DOHH2 (cell line): ENCODE measurements at regions not wholly inside any gene's neighbourhood (a gene's known extent, or its start where the extent isn't known, plus 50 kb on each side); places are given as distances from the start of the nearest gene placed in this dataset.

Experiments used
- H3F3A ChIP-seq: fragments of 200-600 bp; sonication (generic), shearing (Covaris generic); 2 replicates; pipeline ENCODE4 v1.6.0; 2016; ENCODE audit warnings: antibody characterized with exemption, mild to moderate bottlenecking; ENCODE audit not compliant: control insufficient read depth, insufficient read depth
- H3K27ac ChIP-seq: fragments of 200-600 bp; sonication (generic); 2 replicates; pipeline ENCODE4 v1.5.1; 2014; ENCODE audit warnings: low read depth, mild to moderate bottlenecking, low read length, moderate library complexity
- H3K27me3 ChIP-seq: fragments of 200-600 bp; sonication (generic); 2 replicates; pipeline ENCODE4 v1.6.1; 2014; ENCODE audit warnings: mild to moderate bottlenecking, low read length, mixed read lengths; ENCODE audit not compliant: control insufficient read depth
- H3K36me3 ChIP-seq: fragments of 200-600 bp; sonication (generic); 2 replicates; pipeline ENCODE4 v1.6.1; 2014; ENCODE audit warnings: mild to moderate bottlenecking, low read length, moderate library complexity, mixed read lengths; ENCODE audit not compliant: control insufficient read depth
- H3K4me1 ChIP-seq: fragments of 200-600 bp; sonication (generic); 2 replicates; pipeline ENCODE4 v1.6.1; 2014; ENCODE audit warnings: mild to moderate bottlenecking, low read length, mixed read lengths; ENCODE audit not compliant: control insufficient read depth
- H3K4me2 ChIP-seq: fragments of 200-600 bp; sonication (generic); 2 replicates; pipeline ENCODE4 v1.6.0; 2014; ENCODE audit warnings: mild to moderate bottlenecking, low read length, moderate library complexity
- H3K4me3 ChIP-seq: fragments of 200-600 bp; sonication (generic); 2 replicates; pipeline ENCODE4 v1.5.1; 2014; ENCODE audit warnings: mild to moderate bottlenecking, low read length, mixed read lengths
- H3K79me2 ChIP-seq: fragments of 200-600 bp; sonication (generic); 2 replicates; pipeline ENCODE4 v1.6.1; 2014; ENCODE audit warnings: mild to moderate bottlenecking, low read length, mixed read lengths; ENCODE audit not compliant: control insufficient read depth
- H3K9me2 ChIP-seq: fragments of 200-600 bp; sonication (generic); replicated peaks from 2 replicates; pipeline ENCODE4 v1.6.1; 2014; ENCODE audit warnings: mild to moderate bottlenecking, low read length, mixed read lengths; ENCODE audit not compliant: control insufficient read depth
- H3K9me3 ChIP-seq: fragments of 200-600 bp; sonication (generic); 2 replicates; pipeline ENCODE4 v1.6.1; 2014; ENCODE audit warnings: antibody characterized with exemption, low read length, mixed read lengths; ENCODE audit not compliant: control insufficient read depth, insufficient read depth
- H4K20me1 ChIP-seq: fragments of 200-600 bp; sonication (generic); 2 replicates; pipeline ENCODE4 v1.6.0; 2014; ENCODE audit warnings: low read depth, mild to moderate bottlenecking, antibody characterized with exemption, low read length, moderate library complexity; ENCODE audit not compliant: control insufficient read depth, insufficient read depth
- CTCF ChIP-seq: fragments of 200-600 bp; sonication (generic); IDR thresholded peaks from one replicate; pipeline ENCODE4 v1.5.1; 2014; ENCODE audit warnings: antibody characterized with exemption, mild to moderate bottlenecking, low read depth, low read length; ENCODE audit not compliant: poor library complexity, severe bottlenecking
- EZH2phosphoT487 ChIP-seq: fragments of 200-600 bp; sonication (generic); IDR thresholded peaks from 2 replicates; pipeline ENCODE4 v1.6.1; 2017; ENCODE audit warnings: borderline replicate concordance, mild to moderate bottlenecking, antibody characterized with exemption, low read length, moderate library complexity, mixed read lengths

DNA sequence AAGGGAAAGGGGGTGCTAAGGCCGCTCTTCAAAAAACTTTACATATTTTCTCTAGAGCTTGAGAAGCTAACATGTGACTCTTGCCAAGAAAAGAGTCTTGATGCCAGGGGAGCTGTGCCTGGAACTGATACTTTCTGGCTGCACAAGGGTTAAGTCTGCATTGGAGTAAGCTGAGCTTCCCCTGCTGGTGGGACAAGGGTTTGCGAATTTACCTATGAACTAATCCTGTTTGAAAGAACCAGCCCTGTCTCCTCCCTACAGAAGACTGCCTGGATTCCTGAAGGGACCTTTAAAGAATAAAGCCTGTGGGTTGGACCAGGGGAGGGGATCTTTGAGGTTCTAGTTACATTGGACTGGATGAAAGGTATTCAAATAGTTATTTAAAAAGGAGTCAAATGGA is 58.3 kb upstream of the EPHA3 start:
- Histone ChIP-seq H3K36me3 (no peaks in the 10 kb centered on the region), H3K27me3 (no peaks in the 10 kb centered on the region), H3K79me2 (no peaks in the 10 kb centered on the region), H3K4me2 (no peak overlapping the region), H3K9me2 (no peaks in the 10 kb centered on the region), H3K4me1 (no peaks in the 10 kb centered on the region), H3K9me3 (no peaks in the 10 kb centered on the region), H3F3A (no peaks in the 10 kb centered on the region), H3K27ac (no peak overlapping the region), H3K4me3 (no peak overlapping the region), H4K20me1 (no peaks in the 10 kb centered on the region)
- TF ChIP-seq CTCF (no peak), EZH2phosphoT487 (no peak)

GRCh38 chr3:89052386-89052785 is 55.0 kb upstream of the EPHA3 start:
- no peaks in the 10 kb centered on the region for H3F3A ChIP-seq
- no peaks in the 10 kb centered on the region for H3K79me2 ChIP-seq
- no peaks in the 10 kb centered on the region for H3K9me2 ChIP-seq
- no peaks in the 10 kb centered on the region for H3K27me3 ChIP-seq
- H3K4me2 ChIP-seq: no peak overlapping the region
- H3K4me3 ChIP-seq: no peak overlapping the region
- H4K20me1 ChIP-seq: no peaks in the 10 kb centered on the region
- H3K9me3 ChIP-seq: no peaks in the 10 kb centered on the region
- no peak for TF ChIP-seq CTCF
- TF ChIP-seq EZH2phosphoT487: no peak
- H3K27ac ChIP-seq: no peak overlapping the region
- no peaks in the 10 kb centered on the region for H3K36me3 ChIP-seq
- no peaks in the 10 kb centered on the region for H3K4me1 ChIP-seq

DNA sequence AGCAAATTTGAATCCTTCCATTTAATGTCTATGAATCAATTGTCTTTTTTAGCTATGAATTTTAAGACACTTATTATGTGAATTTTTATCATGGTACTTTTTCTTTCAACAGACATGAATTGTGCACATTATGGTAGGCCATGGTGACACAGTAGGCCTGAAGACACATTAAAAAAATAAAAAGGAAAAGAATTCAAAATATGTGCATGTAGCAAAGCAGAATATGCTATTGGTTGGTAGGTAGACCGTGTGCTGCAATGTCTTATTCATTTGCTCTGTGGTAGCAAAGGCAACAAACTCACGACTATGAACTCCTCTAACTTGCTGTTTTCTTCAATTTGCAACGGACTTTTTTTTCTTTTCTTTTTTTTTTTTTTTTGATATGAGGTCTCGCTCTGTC is 50.0 kb upstream of the EPHA3 start:
- Histone ChIP-seq H3K27ac (no peak overlapping the region), H3F3A (no peaks in the 10 kb centered on the region), H3K4me1 (no peaks in the 10 kb centered on the region), H3K4me2 (no peak overlapping the region), H4K20me1 (no peaks in the 10 kb centered on the region), H3K36me3 (no peaks in the 10 kb centered on the region), H3K4me3 (no peak overlapping the region), H3K9me2 (no peaks in the 10 kb centered on the region), H3K9me3 (no peaks in the 10 kb centered on the region), H3K79me2 (no peaks in the 10 kb centered on the region), H3K27me3 (no peaks in the 10 kb centered on the region)
- TF ChIP-seq CTCF (no peak), EZH2phosphoT487 (no peak)
